Motor neuron (in vitro differentiated cells): ENCODE measurements at regions not wholly inside any gene's neighbourhood (a gene's known extent, or its start where the extent isn't known, plus 50 kb on each side); places are given as distances from the start of the nearest gene placed in this dataset.
A peak's percentile ranks its signal among the peaks of the same experiment; 100 is the strongest.
"Not testable (repeated sequence)": the region's sequence is repeated elsewhere in the genome, so short reads cannot be mapped to it uniquely, and the experiment has no call there.

ENCODE experiments used
- ATAC-seq, 8 experiments: fragments of 200-7000 bp; cut with Tn5 transposase; replicated peaks in 6 of 8; 2 replicates each; pipeline ENCODE4 v1.8.0; 2021; ENCODE audit warnings: mild to moderate bottlenecking in 8 of 8, moderate library complexity in 8 of 8
- H3K27ac ChIP-seq, 2 donors: fragments of 250-450 bp; sonication (Bioruptor Pico); 2 replicates each; pipeline ENCODE4 v1.9.0; 2021; ENCODE audit warnings: antibody characterized with exemption in 2 of 2, mild to moderate bottlenecking in 2 of 2, moderate library complexity in 1 of 2
- H3K4me1 ChIP-seq, 2 donors: fragments of 250-450 bp; sonication (Bioruptor Pico); replicated peaks in 1 of 2; 2 replicates each; pipeline ENCODE4 v1.6.1; 2021; ENCODE audit warnings: antibody characterized with exemption in 2 of 2, mild to moderate bottlenecking in 2 of 2, moderate library complexity in 1 of 2
- H3K4me3 ChIP-seq, 5 donors: fragments of 250-450 bp; sonication (Bioruptor Pico); 2 replicates each; pipeline ENCODE4 v1.9.0; 2021; ENCODE audit warnings: antibody characterized with exemption in 5 of 5, mild to moderate bottlenecking in 5 of 5, moderate library complexity in 4 of 5
- WGBS, 10 experiments: fragments of 450-650 bp; shearing (Covaris generic); methylation state at CpG; one replicate each; pipeline ENCODE4 v1.0.0; 2022; 5-methylcytosine and 5-hydroxymethylcytosine counted together
- in situ Hi-C, 9 experiments: fragments of 400-800 bp; cut with MboI; loops; one replicate each; pipeline ENCODE4 v1.15.0; 2021; ENCODE audit warnings: low sequenced_read_pairs in 9 of 9, low pct_unique_long_range_greater_than_20kb in 2 of 9; ENCODE audit not compliant: unreplicated experiment in 9 of 9

GRCh38 chr3:158026236-158026635 lies 80.0 kb downstream of the SHOX2 start:
- ATAC-seq = peak in 1 of 8 experiments; percentile 18
- in situ Hi-C loops = no loop called here
- no peak overlapping the region for H3K27ac ChIP-seq
- no peak overlapping the region for H3K4me3 ChIP-seq
- H3K4me1 ChIP-seq = no peaks in the 10 kb centered on the region

GRCh38 chr3:158019897-158020296 lies 86.3 kb downstream of the SHOX2 start:
- in situ Hi-C loops, H3K27ac ChIP-seq, ATAC-seq, H3K4me3 ChIP-seq, H3K4me1 ChIP-seq: not testable (repeated sequence)
- WGBS, 10 experiments = no CpG with 5 or more reads among the region's 18 CpGs

GRCh38 chr3:158018462-158018861 lies 87.8 kb downstream of the SHOX2 start:
- no peak overlapping the region for H3K27ac ChIP-seq
- no peak for ATAC-seq
- in situ Hi-C loops = no loop called here
- WGBS, 10 experiments = 43 to 60% methylated on average over 1 of the region's 1 CpG; no CpG with 5 or more reads in 8 of the 10 experiments
- no peak overlapping the region for H3K4me3 ChIP-seq
- H3K4me1 ChIP-seq = no peaks in the 10 kb centered on the region

GRCh38 chr3:158012901-158013300 lies 93.3 kb downstream of the SHOX2 start:
- H3K4me1 ChIP-seq = no peaks in the 10 kb centered on the region
- in situ Hi-C loops = no loop called here
- H3K27ac ChIP-seq = no peak overlapping the region
- ATAC-seq = no peak
- H3K4me3 ChIP-seq = no peak overlapping the region

- in situ Hi-C loops = no loop called here
- Histone ChIP-seq H3K27ac (no peak overlapping the region), H3K4me3 (no peak overlapping the region), H3K4me1 (no peaks in the 10 kb centered on the region)
- ATAC-seq = peak in 2 of 8 experiments; percentile 29 to 30
- 20 to 89% (median 67%) methylated on average over 1 to 8 of the region's 10 CpGs; no CpG with 5 or more reads in 1 of the 10 experiments for WGBS, 10 experiments
These were observed 100.7 kb downstream of the SHOX2 start for GRCh38 chr3:158005391-158006100.

- no peak overlapping the region for H3K4me3 ChIP-seq
These were observed 107.0 kb downstream of the SHOX2 start for GRCh38 chr3:157999246-157999645.

GRCh38 chr3:157982359-157982758 lies 123.9 kb downstream of the SHOX2 start:
- no peak for ATAC-seq
- Histone ChIP-seq H3K27ac (no peak overlapping the region), H3K4me1 (no peaks in the 10 kb centered on the region), H3K4me3 (no peak overlapping the region)
- in situ Hi-C loops = loop anchor here in 1 of 9 experiments (25.0 kb wide), 1 partner anchor 105 kb away; no protein-coding TSS in a partner anchor
- 0 to 86% (median 63%) methylated on average over 1 of the region's 1 CpG; no CpG with 5 or more reads in 1 of the 10 experiments for WGBS, 10 experiments

More at GRCh38 chr3:157999246-157999645, 107.0 kb downstream of the SHOX2 start:
- H3K4me1 ChIP-seq = no peaks in the 10 kb centered on the region
- ATAC-seq = no peak
- in situ Hi-C loops = loop anchor here in 1 of 9 experiments (25.0 kb wide), 1 partner anchor 88 kb away; no protein-coding TSS in a partner anchor
- 35 to 100% (median 80%) methylated on average over 1 to 5 of the region's 5 CpGs for WGBS, 10 experiments
- H3K27ac ChIP-seq = no peak overlapping the region

- Histone ChIP-seq H3K27ac (no peak overlapping the region), H3K4me3 (no peak overlapping the region), H3K4me1 (no peaks in the 10 kb centered on the region)
- in situ Hi-C loops = loop anchor here in 1 of 9 experiments (25.0 kb wide), 1 partner anchor 105 kb away; no protein-coding TSS in a partner anchor
- ATAC-seq = peak in 1 of 8 experiments; percentile 37
- WGBS, 10 experiments = 18 to 75% (median 62%) methylated on average over 1 to 3 of the region's 3 CpGs; no CpG with 5 or more reads in 2 of the 10 experiments
These were observed 124.4 kb downstream of the SHOX2 start for GRCh38 chr3:157981819-157982218.

GRCh38 chr3:157979022-157979421 lies 127.2 kb downstream of the SHOX2 start:
- Histone ChIP-seq H3K4me3 (no peak overlapping the region), H3K4me1 (no peaks in the 10 kb centered on the region), H3K27ac (no peak overlapping the region)
- 86 to 89% methylated on average over 1 of the region's 1 CpG; no CpG with 5 or more reads in 8 of the 10 experiments for WGBS, 10 experiments
- peak in 3 of 8 experiments; percentile 33 to 94 (median 74) for ATAC-seq
- in situ Hi-C loops = loop anchor here in 1 of 9 experiments (25.0 kb wide), 1 partner anchor 108 kb away; no protein-coding TSS in a partner anchor

- ATAC-seq = no peak
- 50 to 100% (median 68%) methylated on average over 1 to 2 of the region's 2 CpGs; no CpG with 5 or more reads in 1 of the 10 experiments for WGBS, 10 experiments
- Histone ChIP-seq H3K27ac (no peak overlapping the region), H3K4me3 (no peak overlapping the region), H3K4me1 (peaks cover 18 to 28% of the 10 kb centered on the region in 2 donors)
- in situ Hi-C loops = no loop called here
These were observed 144.6 kb downstream of the SHOX2 start for GRCh38 chr3:157961665-157962064.

- in situ Hi-C loops = no loop called here
- Histone ChIP-seq H3K4me1 (peaks cover 12 to 25% of the 10 kb centered on the region in 2 donors), H3K27ac (no peak overlapping the region), H3K4me3 (peak overlapping the region in 1 of 5 donors; percentile 0)
- 0 to 48% (median 4%) methylated on average over 2 to 10 of the region's 10 CpGs for WGBS, 10 experiments
- ATAC-seq = peak; percentile 79 to 98 (median 96)
These were observed 147.8 kb downstream of the SHOX2 start for GRCh38 chr3:157958457-157958856.

- Histone ChIP-seq H3K4me1 (peaks cover 12 to 20% of the 10 kb centered on the region in 2 donors), H3K27ac (no peak overlapping the region), H3K4me3 (no peak overlapping the region)
- in situ Hi-C loops = no loop called here
- WGBS, 10 experiments = 78 to 100% (median 95%) methylated on average over 1 to 4 of the region's 4 CpGs; no CpG with 5 or more reads in 1 of the 10 experiments
- peak in 1 of 8 experiments; percentile 47 for ATAC-seq
These were observed 149.4 kb downstream of the SHOX2 start for GRCh38 chr3:157956850-157957249.

- in situ Hi-C loops = no loop called here
- peaks cover 12 to 20% of the 10 kb centered on the region in 2 donors for H3K4me1 ChIP-seq
- 54 to 100% (median 95%) methylated on average over 3 to 4 of the region's 4 CpGs for WGBS, 10 experiments
- H3K4me3 ChIP-seq = no peak overlapping the region
- ATAC-seq = no peak
- no peak overlapping the region for H3K27ac ChIP-seq
These were observed 150.0 kb downstream of the SHOX2 start for GRCh38 chr3:157956176-157956575.

GRCh38 chr3:157953565-157953964 lies 152.7 kb downstream of the SHOX2 start:
- in situ Hi-C loops = no loop called here
- Histone ChIP-seq H3K4me3 (no peak overlapping the region), H3K4me1 (peaks cover 4 to 18% of the 10 kb centered on the region in 2 donors), H3K27ac (no peak overlapping the region)
- ATAC-seq = no peak
- 0 to 100% (median 69%) methylated on average over 1 to 2 of the region's 2 CpGs for WGBS, 10 experiments
